ENCODE measurements at regions not wholly inside any gene's neighbourhood (a gene's known extent, or its start where the extent isn't known, plus 50 kb on each side); places are given as distances from the start of the nearest gene placed in this dataset.

DNA sequence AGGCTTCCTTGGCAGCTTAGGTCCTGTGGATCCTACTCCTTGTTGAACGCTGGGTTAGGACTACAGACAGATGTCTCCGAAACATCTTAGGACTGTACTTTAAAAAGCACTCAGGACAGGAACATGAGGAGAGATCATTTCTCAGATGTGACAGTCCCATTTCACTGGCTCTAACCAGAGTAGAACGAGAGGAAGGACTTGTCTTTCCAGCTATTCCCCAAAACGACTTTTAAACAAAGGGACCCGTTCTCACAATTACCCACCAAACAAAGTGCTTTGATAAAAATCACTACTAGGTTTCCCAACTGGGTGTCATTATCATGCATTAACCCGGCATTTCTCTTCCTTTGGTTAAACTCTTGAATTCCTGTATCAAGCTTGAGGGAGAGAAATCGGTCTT, 84.7 kb upstream of the BARX2 start:
- DNase-seq = no peak

DNA sequence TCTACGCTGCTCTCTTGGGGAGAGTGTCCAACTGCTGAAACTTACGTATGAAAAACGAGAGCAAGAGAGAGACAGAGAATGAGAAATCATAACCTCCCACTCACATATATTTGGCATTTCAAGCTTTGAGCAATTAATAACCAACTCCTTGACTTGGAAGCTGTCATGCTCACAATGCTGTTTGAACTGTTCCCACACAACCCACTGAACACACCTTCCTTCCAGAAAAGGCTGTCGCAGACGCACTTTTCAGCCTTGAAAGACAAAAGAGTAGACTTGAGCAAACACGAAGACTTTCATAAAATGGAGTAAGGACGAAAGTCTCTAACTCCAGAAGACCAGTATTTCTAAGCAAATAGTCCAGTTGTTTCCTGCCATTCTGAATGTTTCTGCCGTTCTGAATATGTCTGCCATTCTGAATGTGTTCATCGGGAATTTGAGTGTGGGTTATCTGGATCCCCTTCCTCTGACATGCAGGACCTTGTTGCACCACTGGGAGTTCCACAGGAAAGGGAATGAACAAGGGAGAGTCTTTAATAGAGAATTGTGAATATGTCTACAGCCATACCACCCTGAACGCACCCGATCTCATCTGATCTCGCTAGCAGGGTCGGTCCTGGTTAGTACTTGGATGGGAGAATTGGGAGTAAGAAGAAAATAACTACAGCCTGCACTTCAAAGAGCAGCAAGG, 86.2 kb upstream of the BARX2 start:
- no peak for DNase-seq

DNA sequence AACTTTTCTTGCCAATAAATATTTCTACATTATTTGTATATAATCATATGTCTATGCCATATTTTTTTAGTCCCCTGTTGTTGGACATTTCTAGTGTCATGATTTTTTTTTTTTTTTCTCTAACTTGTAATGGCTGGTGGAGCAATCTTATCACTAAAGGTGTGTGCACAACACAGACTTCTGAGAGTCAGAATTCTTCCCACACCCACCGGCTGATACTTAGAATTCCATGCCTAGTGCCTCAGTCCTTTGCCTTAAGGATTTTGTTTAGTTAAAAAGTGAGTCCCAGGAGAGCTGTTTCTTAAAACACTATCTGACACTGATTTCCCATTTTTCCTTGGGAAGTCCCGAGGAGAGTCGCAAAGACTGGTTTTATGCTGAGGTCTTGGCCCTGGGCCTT, 87.7 kb upstream of the BARX2 start:
- no peak for DNase-seq

DNA sequence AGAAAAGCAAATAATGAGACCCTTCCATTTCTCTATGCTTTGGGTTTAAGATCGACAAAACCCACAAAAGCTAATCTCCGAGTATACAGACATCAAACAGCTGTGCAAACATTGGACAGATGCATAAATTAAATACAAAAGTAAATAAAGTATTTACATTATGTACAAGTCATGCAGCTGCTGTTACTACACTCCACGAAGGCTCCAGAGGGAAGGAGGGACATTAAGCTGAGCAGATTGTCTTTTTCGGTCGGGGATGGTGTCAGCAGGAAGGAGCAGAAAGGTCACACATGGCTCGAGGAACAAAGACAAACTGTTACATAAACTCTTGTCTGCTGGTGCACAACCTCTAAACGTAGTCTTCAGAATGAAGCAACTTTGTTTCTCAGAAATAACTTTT, 88.8 kb upstream of the BARX2 start:
- no peak for DNase-seq

DNA sequence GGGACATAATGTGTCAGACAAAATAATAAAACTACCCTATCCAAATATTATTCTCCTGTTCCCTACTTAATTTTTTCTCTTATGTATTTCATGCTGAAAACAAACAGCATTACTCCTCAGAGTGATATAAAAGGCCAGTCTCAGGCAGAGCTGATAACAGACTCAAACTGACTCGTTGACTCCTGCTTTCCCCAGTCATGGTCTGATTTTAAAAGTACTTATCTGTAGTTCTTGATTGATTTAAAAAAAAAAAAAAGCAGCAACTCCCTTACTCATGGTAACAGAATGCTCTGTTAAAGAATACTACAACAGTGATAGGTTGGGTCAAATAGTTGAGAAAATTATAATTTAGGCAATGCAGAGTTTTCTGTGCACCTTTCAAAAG, 90.3 kb upstream of the BARX2 start:
- DNase-seq = no peak

DNA sequence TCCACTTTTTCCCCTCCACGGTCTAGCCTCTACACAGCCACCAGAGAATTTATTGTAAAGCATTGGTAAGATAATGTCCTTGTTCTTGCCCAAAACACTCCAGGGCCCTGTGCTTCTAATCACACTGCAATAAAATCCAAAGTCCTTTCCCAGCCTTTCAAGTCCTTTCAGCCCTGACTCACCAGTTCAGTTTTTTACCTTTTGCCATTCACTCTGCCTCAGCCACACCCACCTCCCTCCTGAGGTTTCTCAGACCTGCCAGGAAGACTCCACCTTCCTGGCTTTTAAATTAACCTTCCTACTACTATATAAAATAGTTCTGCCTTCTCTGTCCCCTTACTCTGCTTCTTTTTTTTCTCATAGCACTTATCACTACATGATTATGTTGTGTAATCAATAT, 91.0 kb upstream of the ARHGAP32 start:
- DNase-seq = no peak

DNA sequence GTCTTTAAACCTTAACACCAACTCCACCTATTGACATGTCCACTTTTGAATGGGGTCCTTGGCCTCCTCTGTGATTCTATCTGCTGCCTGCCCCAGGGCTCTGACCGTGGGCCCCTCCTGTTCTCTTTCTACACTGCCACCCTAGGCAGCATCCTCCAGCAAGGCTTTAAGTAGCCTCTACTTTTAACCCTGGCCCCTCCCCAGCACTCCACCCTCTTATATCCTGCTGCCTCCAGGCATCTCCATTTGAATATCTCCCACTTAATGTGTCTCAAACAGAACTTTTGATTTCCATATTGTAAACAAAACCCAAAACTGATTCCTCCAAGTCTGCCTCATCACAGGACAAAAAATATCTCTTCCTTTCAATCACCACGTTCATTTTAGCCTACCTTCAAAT, 90.5 kb upstream of the ARHGAP32 start:
- DNase-seq = no peak

DNA sequence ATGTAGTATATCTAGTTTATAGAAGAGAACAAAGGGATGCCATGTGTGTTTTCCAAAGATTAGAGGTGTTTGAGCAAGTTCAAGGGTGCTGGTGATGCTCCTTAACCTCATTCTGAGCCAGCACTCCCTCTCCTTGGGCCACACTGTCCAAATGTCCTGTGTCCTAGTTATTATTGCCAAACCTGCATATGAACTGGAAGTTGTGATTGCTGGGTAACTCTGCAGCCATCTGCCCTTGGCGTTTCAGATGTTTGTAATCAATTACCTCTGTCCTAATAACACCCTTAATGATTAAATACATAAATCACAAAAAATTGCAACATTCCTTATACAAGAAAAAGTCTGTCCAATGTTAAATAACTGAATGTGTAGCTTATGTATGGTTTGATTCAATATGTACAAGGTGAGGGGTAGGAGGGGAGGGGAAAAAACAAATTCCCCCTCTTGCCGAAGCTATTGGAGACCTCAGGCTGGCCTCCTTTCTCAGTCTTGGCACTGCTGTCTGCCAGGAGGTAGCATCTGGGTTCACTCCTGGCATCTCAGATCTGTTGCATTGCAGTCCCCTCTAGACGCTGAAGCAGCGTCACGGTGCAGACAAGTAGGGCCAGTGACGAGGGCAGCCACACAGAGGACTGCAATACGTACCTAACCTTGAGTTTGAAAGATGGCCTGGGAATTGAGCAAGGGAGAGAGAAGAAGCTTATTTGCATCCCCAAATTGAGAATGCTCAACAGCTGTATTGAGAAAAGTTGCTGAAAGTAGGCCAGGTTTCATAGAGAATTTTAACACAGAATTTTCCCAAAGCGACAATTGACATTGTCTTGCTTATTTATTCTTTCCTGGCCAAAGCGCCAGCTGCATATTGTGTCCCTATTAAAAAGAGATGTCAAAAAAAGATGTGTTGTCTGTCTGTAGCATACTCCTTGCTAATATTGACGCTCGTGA, 89.6 kb upstream of the ARHGAP32 start:
- no peak for DNase-seq

DNA sequence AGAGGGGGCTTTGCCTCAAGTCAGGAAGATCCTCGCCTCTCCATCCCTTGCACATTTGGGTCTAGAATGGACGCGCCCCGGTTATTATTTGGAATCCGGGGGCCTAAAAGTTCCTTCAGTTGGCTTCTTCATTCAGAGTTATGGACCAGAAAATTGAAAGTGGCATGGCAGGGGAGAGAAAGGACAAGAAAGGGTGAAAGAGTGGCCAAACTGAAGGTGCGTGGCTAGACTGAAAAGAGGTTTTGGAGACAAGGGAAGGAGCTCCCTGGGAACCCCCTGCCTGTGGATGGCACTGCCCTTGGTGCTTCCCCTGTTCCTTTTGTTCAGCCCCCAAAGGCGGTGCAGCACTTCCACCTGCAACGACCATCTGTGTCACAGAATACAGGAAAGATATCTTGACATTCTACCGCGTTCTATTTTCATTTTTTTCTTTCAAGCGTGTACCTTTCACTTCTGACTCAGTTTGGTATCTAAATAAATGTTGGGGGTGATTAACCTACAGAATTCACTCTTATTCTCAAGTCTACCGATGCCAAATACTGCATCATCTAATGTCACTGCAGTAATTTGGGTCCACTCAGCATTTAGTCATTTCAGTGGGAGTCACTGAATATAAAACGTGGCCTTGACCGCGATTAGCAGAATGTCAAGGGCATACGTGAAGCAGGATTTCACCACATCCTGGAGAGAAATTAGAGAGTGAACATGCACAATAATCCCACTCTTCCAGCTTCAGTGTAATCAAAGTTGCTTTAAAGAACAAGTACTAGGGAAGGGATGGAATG, 88.1 kb upstream of the ARHGAP32 start:
- DNase-seq = peak; percentile 27

DNA sequence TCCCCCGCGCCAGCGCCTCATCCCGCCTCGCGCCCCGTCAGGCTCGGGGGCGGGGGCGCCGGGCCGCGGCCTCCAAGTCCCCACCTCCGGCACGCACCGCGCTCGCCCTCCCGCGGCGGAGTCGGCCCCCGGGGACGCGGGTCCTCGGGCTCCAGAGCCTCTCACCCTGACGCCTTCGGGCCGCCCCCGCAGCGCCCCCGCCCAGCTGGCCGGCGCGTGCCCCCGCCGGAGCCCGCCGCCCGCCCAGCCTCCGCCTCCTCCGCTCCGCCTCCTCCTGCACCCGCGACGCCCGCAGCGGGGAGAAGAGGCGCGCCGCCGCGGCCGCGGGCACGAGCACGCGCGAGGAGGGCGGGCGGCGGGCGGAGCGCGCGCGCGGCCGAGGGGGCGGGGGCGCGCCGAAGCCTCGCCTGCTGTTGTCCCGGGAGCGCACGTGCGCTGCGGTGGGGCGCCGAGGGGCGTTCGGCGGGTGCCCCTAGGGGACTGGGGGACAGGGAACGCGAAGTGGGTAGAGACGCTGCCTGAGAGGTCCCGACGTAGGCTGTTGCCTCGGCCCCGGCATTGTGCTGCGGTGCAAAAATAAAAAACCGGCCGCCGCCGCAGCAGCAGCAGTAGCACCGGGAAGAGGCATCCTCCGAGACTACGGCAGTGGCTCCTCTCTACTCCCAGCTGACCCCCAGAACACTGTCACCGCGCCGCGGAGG, 87.4 kb upstream of the ARHGAP32 start:
- DNase-seq = peak; percentile 51

DNA sequence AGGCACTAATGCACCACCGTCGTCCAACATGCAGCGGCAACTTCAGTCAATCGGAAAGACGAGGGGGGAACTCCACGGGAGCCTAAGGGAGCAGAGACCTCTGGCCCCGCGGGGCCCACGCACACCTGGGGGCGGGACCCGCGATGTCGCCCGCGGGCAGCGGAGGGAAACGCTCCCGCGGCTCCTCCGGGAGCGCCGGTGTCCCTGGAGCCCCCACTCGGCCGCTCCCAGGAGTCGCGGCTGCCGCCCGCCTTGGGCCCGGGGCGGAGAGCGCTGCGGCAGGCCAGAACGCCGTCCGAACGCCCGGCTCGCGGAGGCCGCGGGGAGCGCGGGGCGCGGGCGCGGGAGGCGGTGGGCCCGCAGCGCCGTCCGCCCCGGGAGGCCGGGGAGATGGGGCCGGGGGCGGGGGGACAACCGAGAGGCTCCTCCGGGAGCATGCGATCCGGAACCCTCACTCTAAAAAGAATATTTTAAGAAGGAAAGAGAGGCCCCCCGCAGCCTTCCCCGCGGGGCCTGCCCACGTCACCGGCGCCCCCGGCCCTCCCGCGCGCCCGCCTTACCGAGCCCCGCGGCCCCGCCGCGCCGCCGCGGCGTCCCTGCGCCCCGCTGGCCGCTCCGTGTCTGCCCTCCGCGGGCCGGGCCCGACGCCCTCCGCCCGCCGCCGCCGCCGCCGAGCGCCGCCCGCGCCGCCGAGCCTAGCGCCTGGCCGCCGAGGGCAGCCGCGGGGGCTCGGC, 86.6 kb upstream of the ARHGAP32 start:
- no peak for DNase-seq

DNA sequence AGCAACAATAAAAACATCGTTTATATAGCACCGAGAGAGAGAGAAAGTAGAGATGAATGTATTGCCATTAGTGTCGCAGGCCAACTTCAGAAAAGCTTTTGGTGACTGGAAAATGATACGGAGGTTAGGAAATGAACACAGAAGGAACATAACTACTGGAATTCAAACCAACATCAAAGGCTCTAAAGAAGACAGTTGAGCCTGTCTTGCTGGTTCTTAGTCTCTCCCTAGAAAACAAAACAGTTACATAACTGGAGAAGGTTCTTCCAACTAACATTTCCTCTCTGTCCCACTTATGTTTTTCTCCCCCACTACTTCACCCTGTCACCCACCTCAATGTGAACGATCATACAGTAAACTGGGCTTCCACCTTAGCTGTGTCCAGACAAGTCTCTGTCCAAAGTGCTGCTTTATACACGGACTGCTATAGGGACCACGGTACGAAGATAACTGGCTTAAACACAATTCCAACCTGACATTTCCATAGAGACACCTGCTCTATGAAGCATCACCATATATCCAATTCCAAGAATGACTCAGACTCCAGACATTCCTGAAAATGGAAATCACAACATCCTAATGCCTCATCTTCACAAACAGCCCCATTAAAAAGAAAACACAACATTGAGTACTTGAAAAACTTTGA, 85.2 kb upstream of the ARHGAP32 start:
- DNase-seq = no peak

DNA sequence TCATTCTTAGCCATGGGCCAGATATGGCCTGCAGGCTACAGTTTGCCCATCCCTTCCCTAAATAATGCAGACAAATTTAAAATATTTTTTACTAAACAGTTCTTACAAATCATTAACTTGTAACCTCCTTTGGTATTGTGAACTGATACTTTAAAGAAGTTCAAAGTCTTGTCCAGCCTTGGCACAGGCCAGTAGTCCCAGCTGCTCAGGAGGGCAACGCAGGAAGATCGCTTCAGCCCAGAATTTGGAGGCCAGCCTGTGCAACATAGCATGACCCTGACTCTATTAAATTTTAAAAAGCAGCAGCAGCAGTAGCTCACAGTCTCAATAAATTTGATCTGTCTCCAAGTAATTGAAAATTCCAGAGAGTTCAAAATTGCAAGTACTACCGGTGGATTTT, 83.7 kb upstream of the ARHGAP32 start:
- DNase-seq = no peak

DNA sequence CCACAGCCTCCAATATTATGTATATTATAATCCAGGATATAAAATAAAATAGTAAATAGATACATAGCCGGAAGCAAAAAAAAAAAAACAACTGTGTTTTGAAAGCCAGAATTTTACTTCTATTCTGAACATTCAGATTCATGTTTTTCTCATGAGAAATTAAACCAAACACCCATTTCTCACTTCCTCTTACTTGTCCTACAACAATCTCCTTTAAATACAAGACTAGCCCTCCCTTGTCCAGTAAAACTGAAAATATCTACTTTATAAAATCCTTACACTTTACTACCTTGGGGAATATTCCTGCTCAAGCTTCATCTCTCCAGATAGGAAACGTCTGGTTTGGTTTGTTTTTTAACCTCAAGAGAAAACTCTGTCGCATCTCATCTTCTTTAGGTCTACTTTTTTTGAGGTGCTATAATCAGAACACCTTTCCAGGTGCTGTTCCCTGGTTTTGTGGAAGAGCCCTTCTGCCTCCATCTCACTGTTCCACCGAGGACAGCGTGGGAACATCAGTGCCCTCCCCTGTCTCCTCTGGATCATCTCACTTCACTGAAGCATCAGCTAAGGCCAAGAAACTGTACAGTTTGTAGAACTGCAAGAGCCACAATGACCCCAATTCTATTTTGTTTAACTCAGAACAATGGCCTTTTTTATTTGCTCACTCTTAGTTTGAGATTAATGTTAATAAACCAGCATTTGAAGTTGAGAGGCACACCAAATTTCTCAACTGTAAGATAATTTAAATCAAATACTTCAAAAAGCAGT, 82.0 kb upstream of the ARHGAP32 start:
- no peak for DNase-seq

DNA sequence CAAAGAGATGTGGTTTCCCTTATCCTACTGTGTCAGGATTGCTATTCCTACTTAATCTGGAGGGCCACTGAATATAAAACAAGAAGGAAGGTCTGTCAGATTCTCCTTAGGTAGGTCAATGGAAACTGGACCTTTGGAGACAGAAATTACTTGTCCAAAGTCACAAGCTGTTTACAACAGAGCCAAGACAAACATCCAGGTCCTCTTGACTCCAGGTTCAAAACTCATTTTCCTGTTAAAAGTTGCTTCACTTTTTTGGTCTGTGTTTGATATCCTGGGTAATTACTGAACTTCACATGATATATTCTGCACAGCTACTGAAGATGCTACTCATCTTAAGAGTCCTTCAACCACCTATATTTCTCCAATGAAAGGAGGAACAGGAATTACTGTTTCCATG, 81.2 kb upstream of the ARHGAP32 start:
- no peak for DNase-seq

DNA sequence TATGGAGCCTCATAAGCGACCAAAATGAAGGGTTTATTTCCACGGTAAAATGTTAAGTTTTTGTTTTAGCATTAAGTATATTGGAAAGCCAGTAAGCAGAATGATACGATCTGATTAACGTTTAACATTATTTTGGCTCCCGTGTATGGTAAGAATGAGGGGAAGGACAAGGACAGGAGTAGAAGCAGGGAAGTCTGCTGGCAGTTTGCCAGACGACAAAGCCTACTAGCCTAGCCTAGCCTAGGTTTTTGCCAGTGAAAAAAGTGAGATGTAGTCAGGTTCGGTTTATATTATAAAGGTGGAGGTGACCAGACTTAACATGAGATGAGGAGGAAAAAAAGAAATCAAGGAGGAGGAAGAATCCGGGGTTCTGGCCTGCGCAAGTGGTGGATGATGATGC, 78.9 kb upstream of the ARHGAP32 start:
- no peak for DNase-seq

DNA sequence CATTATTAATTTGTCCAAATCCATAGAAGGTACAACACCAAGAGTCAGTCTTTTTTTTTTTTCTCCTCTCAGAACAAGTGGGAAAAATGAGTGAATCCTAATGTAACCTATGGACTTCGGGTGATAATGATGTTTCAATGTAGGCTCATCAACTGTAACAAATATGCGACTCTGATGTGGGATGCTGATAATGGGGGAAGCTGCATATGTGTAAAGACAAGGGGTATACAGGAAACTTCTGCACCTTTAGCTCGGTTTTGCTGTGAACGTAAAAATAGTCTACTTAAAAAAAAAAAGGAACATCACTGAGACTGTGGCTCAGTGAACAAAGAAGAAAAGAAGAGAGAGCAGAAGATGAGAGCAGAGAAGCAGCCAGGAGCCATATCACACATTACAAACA, 78.3 kb upstream of the ARHGAP32 start:
- no peak for DNase-seq

DNA sequence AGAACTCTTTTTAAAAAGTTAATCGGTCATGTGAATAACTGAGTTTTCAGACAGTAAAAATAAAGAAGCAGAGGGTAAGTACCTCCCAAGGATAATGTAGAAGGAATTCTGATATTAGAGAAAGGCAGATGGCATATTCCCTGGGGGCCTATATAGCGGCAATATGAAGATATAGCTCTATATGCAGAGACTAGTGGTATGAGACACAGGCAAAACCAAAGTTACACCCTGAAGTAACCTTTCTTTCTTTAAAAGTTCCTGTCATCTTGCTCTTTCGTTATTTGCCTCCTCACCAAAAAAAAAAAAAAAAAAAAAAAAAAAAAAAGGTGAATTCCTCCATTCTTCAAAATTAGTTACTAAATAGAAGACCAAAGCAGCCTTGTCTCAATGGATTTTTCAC, 76.2 kb upstream of the ARHGAP32 start:
- DNase-seq = no peak

DNA sequence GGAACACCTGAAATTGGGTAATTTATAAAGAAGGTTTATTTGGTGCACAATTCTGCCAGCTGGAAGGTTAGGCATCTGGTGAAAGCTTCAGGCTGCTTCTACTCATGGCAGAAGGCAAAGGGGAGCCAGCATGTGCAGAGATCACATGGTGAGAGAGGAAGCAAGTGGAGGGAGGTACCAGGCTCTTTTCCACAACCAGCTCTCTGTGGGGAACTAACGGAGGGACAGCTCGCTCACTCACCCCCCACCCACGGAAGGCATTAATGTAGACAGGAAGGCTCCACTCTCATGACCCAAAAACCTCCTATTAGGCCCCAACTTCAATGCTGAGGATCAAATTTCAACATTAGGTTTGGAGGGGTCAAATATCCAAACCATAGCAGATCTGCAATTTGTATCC, 75.6 kb upstream of the ARHGAP32 start:
- DNase-seq = no peak

DNA sequence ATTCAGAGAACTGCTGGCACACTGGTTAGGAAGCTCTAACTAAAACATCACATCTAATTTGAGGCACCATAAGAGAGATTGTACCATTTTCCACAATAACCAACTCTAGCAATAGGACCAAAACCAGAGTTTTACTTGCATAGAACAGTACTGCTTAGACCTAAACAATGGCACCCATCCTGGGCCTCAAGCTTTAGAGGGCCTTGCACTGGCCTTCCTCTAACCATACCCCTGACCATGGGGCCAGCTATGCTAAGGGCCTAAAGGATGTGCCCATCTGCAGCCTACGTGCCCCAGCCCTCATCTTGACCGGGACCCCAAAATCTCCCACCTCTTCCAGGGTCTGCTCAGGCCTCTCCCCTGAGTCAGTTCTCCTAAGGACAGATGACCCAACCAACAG, 74.4 kb upstream of the ARHGAP32 start:
- no peak for DNase-seq

Data from stimulated activated CD4-positive, alpha-beta T cell treated with anti-CD3 and anti-CD28 coated beads, Interleukin-4, amount 100 ng/mL, for 24 hours (primary cell).